CD14-positive monocyte (primary cell): ENCODE measurements at regions not wholly inside any gene's neighbourhood (a gene's known extent, or its start where the extent isn't known, plus 50 kb on each side); places are given as distances from the start of the nearest gene placed in this dataset.
"Not testable (repeated sequence)": the region's sequence is repeated elsewhere in the genome, so short reads cannot be mapped to it uniquely, and the experiment has no call there.

Experiments used
- DNase-seq, 3 donors: peaks; one replicate each; pipeline ENCODE4 v3.0.0-alpha.2; 2011 to 2022
- H2AFZ ChIP-seq: 2 replicates; pipeline ENCODE4 v1.6.0; 2012; ENCODE audit warnings: mild to moderate bottlenecking, low read depth, low read length, inconsistent platforms; ENCODE audit not compliant: insufficient read depth, poor library complexity, severe bottlenecking
- H3K27ac ChIP-seq, 2 donors: 1 replicate in 1 of 2; 2 replicates in 1 of 2; pipeline ENCODE4 v1.5.1; 2012 to 2013; ENCODE audit warnings: low read length in 2 of 2, control low read depth in 1 of 2, inconsistent platforms in 1 of 2, low read depth in 1 of 2, mild to moderate bottlenecking in 1 of 2
- H3K27me3 ChIP-seq, 2 donors: one replicate each; pipeline versions ENCODE4 v1.6.0 to v1.6.1; 2011 to 2013; ENCODE audit warnings: low read length in 2 of 2; ENCODE audit not compliant: control insufficient read depth in 2 of 2, insufficient read depth in 2 of 2
- H3K36me3 ChIP-seq, 2 donors: replicated peaks in 1 of 2; 1 replicate in 1 of 2; 2 replicates in 1 of 2; pipeline versions ENCODE4 v1.5.1 to v1.6.1; 2012 to 2013; ENCODE audit warnings: low read length in 2 of 2, control low read depth in 1 of 2, inconsistent platforms in 1 of 2, mild to moderate bottlenecking in 1 of 2; ENCODE audit not compliant: insufficient read depth in 2 of 2, control insufficient read depth in 1 of 2
- H3K4me1 ChIP-seq, 2 donors: 1 replicate in 1 of 2; 2 replicates in 1 of 2; pipeline versions ENCODE4 v1.5.1 to v1.6.1; 2012 to 2013; ENCODE audit warnings: low read length in 2 of 2, control low read depth in 1 of 2, inconsistent platforms in 1 of 2, mild to moderate bottlenecking in 1 of 2, moderate library complexity in 1 of 2; ENCODE audit not compliant: insufficient read depth in 2 of 2, control insufficient read depth in 1 of 2
- H3K4me2 ChIP-seq: replicated peaks from 2 replicates; pipeline ENCODE3; 2012; ENCODE audit warnings: low read length, moderate library complexity, mild to moderate bottlenecking; ENCODE audit not compliant: poor library complexity, severe bottlenecking; ENCODE audit errors: extremely low read depth
- H3K4me3 ChIP-seq, 3 experiments: fragments of 200-600 bp in 1 of 3; sonication (generic) in 1 of 3; replicated peaks in 1 of 3; 1 replicate in 2 of 3; 2 replicates in 1 of 3; pipeline ENCODE4 v1.5.1; 2011 to 2013; ENCODE audit warnings: low read length in 3 of 3, mild to moderate bottlenecking in 3 of 3, control low read depth in 2 of 3, low read depth in 2 of 3, inconsistent platforms in 1 of 3, moderate library complexity in 1 of 3
- H3K79me2 ChIP-seq: 2 replicates; pipeline ENCODE4 v1.6.0; 2012; ENCODE audit warnings: mild to moderate bottlenecking, control low read depth, inconsistent platforms, low read length, moderate library complexity; ENCODE audit not compliant: insufficient read depth
- H3K9ac ChIP-seq: 2 replicates; pipeline ENCODE4 v1.6.0; 2017; ENCODE audit warnings: low read length, mild to moderate bottlenecking; ENCODE audit not compliant: insufficient read depth, poor library complexity, severe bottlenecking
- H3K9me3 ChIP-seq, 2 donors: replicated peaks in 1 of 2; 1 replicate in 1 of 2; 2 replicates in 1 of 2; pipeline versions ENCODE4 v1.5.1 to v1.6.1; 2012 to 2013; ENCODE audit warnings: low read length in 2 of 2, control low read depth in 1 of 2; ENCODE audit not compliant: control insufficient read depth in 1 of 2, insufficient read depth in 1 of 2
- H4K20me1 ChIP-seq: 2 replicates; pipeline ENCODE4 v1.6.0; 2012; ENCODE audit warnings: mild to moderate bottlenecking, low read length, control low read depth, moderate library complexity; ENCODE audit not compliant: insufficient read depth
- H3K27ac Mint-ChIP-seq, 7 donors: one replicate each; pipeline ENCODE4 v1.8.0; 2020; ENCODE audit warnings: mild to moderate bottlenecking in 7 of 7, mixed read lengths in 7 of 7, moderate library complexity in 6 of 7, inconsistent platforms in 2 of 7
- H3K27me3 Mint-ChIP-seq, 3 donors: one replicate each; pipeline ENCODE4 v1.8.0; 2021 to 2022; ENCODE audit warnings: low read depth in 3 of 3, mild to moderate bottlenecking in 3 of 3, mixed read lengths in 3 of 3, moderate library complexity in 3 of 3, inconsistent platforms in 1 of 3
- H3K36me3 Mint-ChIP-seq, 2 donors: one replicate each; pipeline ENCODE4 v1.8.0; 2020; ENCODE audit warnings: mixed read lengths in 2 of 2, inconsistent platforms in 1 of 2, mild to moderate bottlenecking in 1 of 2
- H3K4me1 Mint-ChIP-seq: one replicate; pipeline ENCODE4 v1.8.0; 2020; ENCODE audit warnings: mild to moderate bottlenecking, mixed read lengths
- H3K4me3 Mint-ChIP-seq, 2 donors: one replicate each; pipeline ENCODE4 v1.8.0; 2020; ENCODE audit warnings: mild to moderate bottlenecking in 2 of 2, mixed read lengths in 2 of 2, moderate library complexity in 1 of 2
- H3K9me3 Mint-ChIP-seq, 7 donors: one replicate each; pipeline ENCODE4 v1.8.0; 2020 to 2022; ENCODE audit warnings: mixed read lengths in 7 of 7, mild to moderate bottlenecking in 6 of 7, moderate library complexity in 6 of 7, inconsistent platforms in 2 of 7
- WGBS: methylation state at CpG from one replicate; pipeline ENCODE4 v1.1.5; 2013; ENCODE audit warnings: missing lambda C conversion rate; ENCODE audit not compliant: insufficient coverage; 5-methylcytosine and 5-hydroxymethylcytosine counted together
- intact Hi-C, 2 donors: fragments of 100-400 bp; cut with micrococcal nuclease; formaldehyde crosslinking; loops; one replicate each; pipeline versions ENCODE4 v1.15.0 to v1.15.1; 2023
- TF ChIP-seq, protein P1 (sequence below): fragments of 200-600 bp; IDR thresholded peaks from one replicate; pipeline ENCODE4 v1.8.0; 2022; ENCODE audit warnings: antibody characterized with exemption, mild to moderate bottlenecking

DNA sequence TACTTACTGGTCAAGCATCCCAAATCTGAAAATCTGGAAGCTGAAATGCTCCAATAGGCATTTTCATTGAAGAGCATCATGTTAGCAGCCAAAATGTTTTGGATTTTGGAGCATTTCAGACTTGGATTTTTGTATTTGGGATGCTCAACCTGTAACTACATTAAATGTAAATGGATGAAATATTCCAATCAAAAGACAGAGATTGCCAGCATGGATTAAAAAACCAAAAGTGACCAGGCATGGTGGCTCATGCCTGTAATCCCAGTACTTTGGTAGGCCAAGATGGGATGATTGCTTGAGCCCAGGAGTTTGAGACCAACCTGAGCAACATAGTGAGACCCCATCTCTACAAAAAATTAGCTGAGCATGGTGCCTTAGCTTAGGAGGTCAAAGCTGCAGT, 110.3 kb downstream of the URB2 start:
- Histone ChIP-seq H3K27me3 (peaks cover 0 to 2% of the 10 kb centered on the region in 2 donors), H3K79me2 (no peaks in the 10 kb centered on the region), H3K9me3 (peaks cover 10 to 16% of the 10 kb centered on the region in 2 donors), H2AFZ (no peak overlapping the region), H3K36me3 (no peaks in the 10 kb centered on the region), H3K4me1 (no peaks in the 10 kb centered on the region), H3K4me2 (no peak overlapping the region), H4K20me1 (no peaks in the 10 kb centered on the region), H3K27ac (no peak overlapping the region), H3K4me3 (no peak overlapping the region), H3K9ac (no peak overlapping the region)
- Mint-ChIP-seq H3K36me3 (no peaks in the 10 kb centered on the region), H3K4me3 (no peak overlapping the region), H3K27ac (no peak overlapping the region), H3K9me3 (peaks cover 6 to 24% (median 15%) of the 10 kb centered on the region in 7 donors), H3K27me3 (peaks cover 2 to 8% (median 5%) of the 10 kb centered on the region in 3 donors), H3K4me1 (no peaks in the 10 kb centered on the region)
- TF ChIP-seq, protein P1, sequence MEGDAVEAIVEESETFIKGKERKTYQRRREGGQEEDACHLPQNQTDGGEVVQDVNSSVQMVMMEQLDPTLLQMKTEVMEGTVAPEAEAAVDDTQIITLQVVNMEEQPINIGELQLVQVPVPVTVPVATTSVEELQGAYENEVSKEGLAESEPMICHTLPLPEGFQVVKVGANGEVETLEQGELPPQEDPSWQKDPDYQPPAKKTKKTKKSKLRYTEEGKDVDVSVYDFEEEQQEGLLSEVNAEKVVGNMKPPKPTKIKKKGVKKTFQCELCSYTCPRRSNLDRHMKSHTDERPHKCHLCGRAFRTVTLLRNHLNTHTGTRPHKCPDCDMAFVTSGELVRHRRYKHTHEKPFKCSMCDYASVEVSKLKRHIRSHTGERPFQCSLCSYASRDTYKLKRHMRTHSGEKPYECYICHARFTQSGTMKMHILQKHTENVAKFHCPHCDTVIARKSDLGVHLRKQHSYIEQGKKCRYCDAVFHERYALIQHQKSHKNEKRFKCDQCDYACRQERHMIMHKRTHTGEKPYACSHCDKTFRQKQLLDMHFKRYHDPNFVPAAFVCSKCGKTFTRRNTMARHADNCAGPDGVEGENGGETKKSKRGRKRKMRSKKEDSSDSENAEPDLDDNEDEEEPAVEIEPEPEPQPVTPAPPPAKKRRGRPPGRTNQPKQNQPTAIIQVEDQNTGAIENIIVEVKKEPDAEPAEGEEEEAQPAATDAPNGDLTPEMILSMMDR: no peak
- DNase-seq: no peak
- intact Hi-C loops: no loop called here

DNA sequence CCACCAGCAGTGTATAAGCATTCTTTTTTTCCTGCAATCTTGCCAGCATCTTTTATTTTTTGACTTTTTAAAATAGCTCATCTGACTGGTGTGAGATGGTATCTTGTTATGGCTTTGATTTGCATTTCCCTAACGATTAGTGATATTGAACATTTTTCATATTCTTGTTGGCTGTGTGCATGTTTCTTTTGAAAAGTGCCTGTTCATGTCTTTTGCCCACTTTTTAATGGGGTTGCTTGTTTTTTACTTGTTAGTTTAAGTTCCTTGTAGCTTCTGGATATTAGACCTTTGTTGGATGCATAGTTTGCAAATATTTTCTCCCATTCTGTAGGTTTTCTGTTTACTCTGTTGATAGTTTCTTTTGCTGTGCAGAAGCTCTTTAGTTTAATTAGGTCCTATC, 116.6 kb downstream of the URB2 start:
- H3K27ac ChIP-seq, H3K4me3 ChIP-seq, H3K4me1 ChIP-seq, H3K36me3 Mint-ChIP-seq, DNase-seq, H3K79me2 ChIP-seq, H3K9me3 ChIP-seq, H3K4me2 ChIP-seq, H3K27me3 ChIP-seq, intact Hi-C loops, H3K36me3 ChIP-seq, H3K4me3 Mint-ChIP-seq, H3K4me1 Mint-ChIP-seq, H2AFZ ChIP-seq, H4K20me1 ChIP-seq, H3K9ac ChIP-seq, H3K27ac Mint-ChIP-seq: not testable (repeated sequence)
- 100% methylated on average over 1 of the region's 1 CpG for WGBS
- H3K9me3 Mint-ChIP-seq: peaks cover 10 to 31% (median 13%) of the 10 kb centered on the region in 7 donors
- peaks cover 1 to 22% (median 5%) of the 10 kb centered on the region in 3 donors for H3K27me3 Mint-ChIP-seq
